ENCODE measurements at regions not wholly inside any gene's neighbourhood (a gene's known extent, or its start where the extent isn't known, plus 50 kb on each side); places are given as distances from the start of the nearest gene placed in this dataset.

- Histone ChIP-seq H3K36me3 (ENCODE audit: control insufficient read depth in 4 of 4, insufficient read depth in 3 of 4, low read depth in 1 of 4, low read length in 3 of 4) (no peaks in the 10 kb centered on the region), H3K9ac (ENCODE audit: low read depth in 1 of 2, low read length in 2 of 2) (no peak overlapping the region), H3K9me3 (ENCODE audit: control insufficient read depth in 4 of 4, low read length in 3 of 4) (no peaks in the 10 kb centered on the region), H3K27ac (ENCODE audit: low read depth in 1 of 2, low read length in 2 of 2) (no peak overlapping the region), H3K27me3 (ENCODE audit: control insufficient read depth in 4 of 4, insufficient read depth in 4 of 4, low read length in 3 of 4) (no peaks in the 10 kb centered on the region), H3K4me3 (ENCODE audit: low read depth in 1 of 3, low read length in 3 of 3) (no peak overlapping the region), H3K4me1 (ENCODE audit: control insufficient read depth in 4 of 4, insufficient read depth in 4 of 4, low read length in 3 of 4) (no peaks in the 10 kb centered on the region)
- no peak for DNase-seq (ENCODE audit: low spot score)
- 55% methylated on average over 2 of the region's 2 CpGs for WGBS
- TF ChIP-seq REST (IDR thresholded peaks at IDR 0.05) (no peak), GABPA (IDR thresholded peaks at IDR 0.05 in 1 of 2, conservative IDR thresholded peaks at IDR 0.05 in 1 of 2) (no peak), RXRA (IDR thresholded peaks at IDR 0.05) (no peak), FOXA2 (IDR thresholded peaks at IDR 0.05) (no peak), EGR1 (IDR thresholded peaks at IDR 0.05; ENCODE audit: low read depth in 2 of 2) (no peak), NR2F2 (IDR thresholded peaks at IDR 0.05) (no peak), HNF4G (IDR thresholded peaks at IDR 0.05) (no peak), TAF1 (conservative IDR thresholded peaks at IDR 0.05) (no peak)
Observed at GRCh38 chr3:145842294-145842902, 318.6 kb downstream of the PLOD2 start.

- WGBS: 71% methylated on average over 1 of the region's 1 CpG
Observed at GRCh38 chr3:145843561-145843960, 317.4 kb downstream of the PLOD2 start.

GRCh38 chr3:145849115-145849514, 311.9 kb downstream of the PLOD2 start:
- DNase-seq (ENCODE audit: low spot score): no peak
- Histone ChIP-seq H3K9ac (ENCODE audit: low read depth in 1 of 2, low read length in 2 of 2) (no peak overlapping the region), H3K36me3 (ENCODE audit: control insufficient read depth in 4 of 4, insufficient read depth in 3 of 4, low read depth in 1 of 4, low read length in 3 of 4) (no peaks in the 10 kb centered on the region), H3K27ac (ENCODE audit: low read depth in 1 of 2, low read length in 2 of 2) (no peak overlapping the region), H3K9me3 (ENCODE audit: control insufficient read depth in 4 of 4, low read length in 3 of 4) (no peaks in the 10 kb centered on the region), H3K4me1 (ENCODE audit: control insufficient read depth in 4 of 4, insufficient read depth in 4 of 4, low read length in 3 of 4) (no peaks in the 10 kb centered on the region), H3K27me3 (ENCODE audit: control insufficient read depth in 4 of 4, insufficient read depth in 4 of 4, low read length in 3 of 4) (no peaks in the 10 kb centered on the region), H3K4me3 (ENCODE audit: low read depth in 1 of 3, low read length in 3 of 3) (no peak overlapping the region)
- WGBS: 82% methylated on average over 1 of the region's 1 CpG
- no peak for TF ChIP-seq HNF4A (conservative IDR thresholded peaks at IDR 0.05)
- TF ChIP-seq REST (IDR thresholded peaks at IDR 0.05): no peak
- TF ChIP-seq FOXA2 (IDR thresholded peaks at IDR 0.05): no peak
- no peak for TF ChIP-seq HNF4G (IDR thresholded peaks at IDR 0.05)
- no peak for TF ChIP-seq MAX (IDR thresholded peaks at IDR 0.05)
- TF ChIP-seq EGR1 (IDR thresholded peaks at IDR 0.05; ENCODE audit: low read depth in 2 of 2): no peak

More at GRCh38 chr3:145843561-145843960, 317.4 kb downstream of the PLOD2 start:
- no peaks in the 10 kb centered on the region for H3K9me3 ChIP-seq (ENCODE audit: control insufficient read depth in 4 of 4, low read length in 3 of 4)
- H3K9ac ChIP-seq (ENCODE audit: low read depth in 1 of 2, low read length in 2 of 2): no peak overlapping the region
- no peaks in the 10 kb centered on the region for H3K4me1 ChIP-seq (ENCODE audit: control insufficient read depth in 4 of 4, insufficient read depth in 4 of 4, low read length in 3 of 4)
- no peaks in the 10 kb centered on the region for H3K36me3 ChIP-seq (ENCODE audit: control insufficient read depth in 4 of 4, insufficient read depth in 3 of 4, low read depth in 1 of 4, low read length in 3 of 4)
- H3K27me3 ChIP-seq (ENCODE audit: control insufficient read depth in 4 of 4, insufficient read depth in 4 of 4, low read length in 3 of 4): no peaks in the 10 kb centered on the region
- TF ChIP-seq SP1 (IDR thresholded peaks at IDR 0.05) (no peak), JUND (IDR thresholded peaks at IDR 0.05) (no peak), RAD21 (IDR thresholded peaks at IDR 0.05) (no peak), NR2F2 (IDR thresholded peaks at IDR 0.05) (no peak), ATF3 (IDR thresholded peaks at IDR 0.05) (no peak)
- H3K4me3 ChIP-seq (ENCODE audit: low read depth in 1 of 3, low read length in 3 of 3): no peak overlapping the region
- no peak for DNase-seq (ENCODE audit: low spot score)
- no peak overlapping the region for H3K27ac ChIP-seq (ENCODE audit: low read depth in 1 of 2, low read length in 2 of 2)
